ENCODE measurements at regions not wholly inside any gene's neighbourhood (a gene's known extent, or its start where the extent isn't known, plus 50 kb on each side); places are given as distances from the start of the nearest gene placed in this dataset.

DNA sequence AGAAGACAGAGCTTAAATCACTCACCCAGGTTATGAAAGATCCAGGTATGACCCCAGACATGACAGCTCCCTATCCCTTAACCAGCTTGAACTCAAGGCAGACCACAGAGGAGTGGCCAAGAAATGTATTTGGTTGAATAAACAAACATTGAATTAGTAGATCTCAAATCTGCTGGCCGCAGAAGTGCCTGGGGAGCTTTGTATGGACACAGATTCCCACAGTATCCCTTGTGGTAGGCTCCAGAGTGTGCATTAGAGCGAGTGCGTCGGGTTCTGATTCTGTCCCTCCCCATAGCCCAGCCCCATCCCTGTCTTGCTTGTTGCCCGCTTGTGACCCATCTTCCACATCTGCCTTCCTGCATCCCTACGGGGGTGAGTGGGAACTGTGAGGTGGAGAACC is 118.8 kb upstream of the FOXF1 start:
- TF ChIP-seq, protein P1, sequence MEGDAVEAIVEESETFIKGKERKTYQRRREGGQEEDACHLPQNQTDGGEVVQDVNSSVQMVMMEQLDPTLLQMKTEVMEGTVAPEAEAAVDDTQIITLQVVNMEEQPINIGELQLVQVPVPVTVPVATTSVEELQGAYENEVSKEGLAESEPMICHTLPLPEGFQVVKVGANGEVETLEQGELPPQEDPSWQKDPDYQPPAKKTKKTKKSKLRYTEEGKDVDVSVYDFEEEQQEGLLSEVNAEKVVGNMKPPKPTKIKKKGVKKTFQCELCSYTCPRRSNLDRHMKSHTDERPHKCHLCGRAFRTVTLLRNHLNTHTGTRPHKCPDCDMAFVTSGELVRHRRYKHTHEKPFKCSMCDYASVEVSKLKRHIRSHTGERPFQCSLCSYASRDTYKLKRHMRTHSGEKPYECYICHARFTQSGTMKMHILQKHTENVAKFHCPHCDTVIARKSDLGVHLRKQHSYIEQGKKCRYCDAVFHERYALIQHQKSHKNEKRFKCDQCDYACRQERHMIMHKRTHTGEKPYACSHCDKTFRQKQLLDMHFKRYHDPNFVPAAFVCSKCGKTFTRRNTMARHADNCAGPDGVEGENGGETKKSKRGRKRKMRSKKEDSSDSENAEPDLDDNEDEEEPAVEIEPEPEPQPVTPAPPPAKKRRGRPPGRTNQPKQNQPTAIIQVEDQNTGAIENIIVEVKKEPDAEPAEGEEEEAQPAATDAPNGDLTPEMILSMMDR (IDR thresholded peaks at IDR 0.05; ENCODE audit: insufficient read depth, missing control alignments), result no peak
- DNase-seq (ENCODE audit: insufficient read length, low spot score), result no peak
- FAIRE-seq, result no peak

DNA sequence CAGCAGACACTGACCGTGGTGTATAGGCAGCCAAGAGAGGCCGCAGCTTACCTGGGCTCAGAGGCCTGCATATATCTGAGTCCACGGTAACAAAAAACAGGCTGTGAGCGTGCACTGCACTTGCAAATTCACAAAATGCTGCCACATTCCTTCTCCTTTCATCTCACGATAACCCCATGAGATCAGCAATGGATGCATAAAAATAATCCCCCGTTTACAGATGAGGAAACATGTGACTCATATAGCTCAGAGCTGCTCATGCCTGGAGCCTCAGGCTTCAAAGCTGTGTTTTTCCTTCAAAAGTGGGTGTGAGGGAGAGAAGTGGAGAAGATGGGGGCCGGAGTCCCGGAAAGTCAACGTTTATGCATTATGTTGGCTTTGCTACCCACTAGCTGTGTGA is 118.3 kb upstream of the FOXF1 start:
- no peak for FAIRE-seq
- no peak for DNase-seq (ENCODE audit: insufficient read length, low spot score)
- TF ChIP-seq, protein P1 (IDR thresholded peaks at IDR 0.05; ENCODE audit: insufficient read depth, missing control alignments), result no peak

DNA sequence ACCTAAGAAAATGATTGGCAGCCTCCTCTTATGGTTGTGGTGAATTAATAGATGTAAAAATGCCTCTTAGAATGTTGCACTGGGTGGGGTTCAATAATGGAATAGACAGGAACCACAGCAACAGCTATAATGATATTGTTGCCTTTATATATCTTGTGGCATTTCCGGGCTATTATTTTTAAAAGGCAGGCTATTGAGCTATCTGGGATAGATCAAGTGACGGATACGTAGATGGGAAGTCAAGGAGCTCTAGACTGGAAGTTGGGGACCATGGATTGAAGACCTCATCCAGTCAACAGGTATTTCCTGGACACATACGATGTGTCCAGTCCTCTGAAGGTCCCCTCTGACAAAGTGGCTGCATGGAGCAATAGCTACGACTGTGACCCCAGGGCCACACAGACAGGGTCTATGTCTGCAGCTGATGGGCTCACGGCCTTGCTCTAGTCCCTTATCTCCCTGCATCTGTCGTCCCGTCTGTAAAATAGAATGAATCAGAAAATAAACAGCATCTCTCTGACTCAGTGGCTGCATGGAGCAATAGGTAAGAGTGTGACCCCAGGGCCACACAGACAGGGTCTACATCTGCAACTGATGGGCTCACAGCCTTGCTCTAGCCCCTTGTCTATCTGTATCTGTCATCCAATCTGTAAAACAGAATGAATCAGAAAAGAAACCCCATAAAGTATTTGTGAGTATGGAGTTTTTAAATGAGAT is 117.7 kb upstream of the FOXF1 start:
- TF ChIP-seq, protein P1 (IDR thresholded peaks at IDR 0.05; ENCODE audit: insufficient read depth, missing control alignments), result no peak
- FAIRE-seq, result no peak
- DNase-seq (ENCODE audit: insufficient read length, low spot score), result no peak

DNA sequence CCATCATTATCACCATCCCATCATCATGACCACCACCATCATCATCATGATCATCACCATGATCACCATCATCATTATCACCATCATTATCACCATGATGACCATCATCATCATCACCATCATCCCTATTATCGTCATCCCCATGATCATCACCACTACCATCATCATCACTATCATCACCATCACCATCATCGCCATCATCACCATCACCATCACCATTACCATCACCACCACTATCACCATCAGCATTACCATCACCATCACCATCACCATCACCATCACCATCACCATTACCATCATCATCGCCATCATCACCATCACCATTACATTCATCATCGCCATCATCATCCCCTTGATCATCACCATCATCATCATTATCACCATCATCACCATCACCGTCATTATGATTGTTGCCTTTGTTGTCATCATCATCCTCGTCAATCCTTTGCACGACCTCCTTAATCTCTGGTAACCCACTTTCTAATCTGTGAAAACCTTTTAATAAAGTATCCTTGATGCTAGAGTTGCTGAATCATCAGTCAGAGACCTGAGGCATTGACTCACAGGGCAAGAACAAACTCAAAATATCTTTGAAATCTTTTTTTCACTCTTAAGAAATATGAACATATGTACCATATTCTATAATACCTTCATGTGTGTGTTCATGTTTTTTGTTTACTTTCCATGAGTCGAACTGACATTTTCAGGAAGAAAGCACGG is 116.3 kb upstream of the FOXF1 start:
- DNase-seq (ENCODE audit: insufficient read length, low spot score) (no peak), FAIRE-seq (no peak)
- TF ChIP-seq, protein P1 (IDR thresholded peaks at IDR 0.05; ENCODE audit: insufficient read depth, missing control alignments), result no peak

DNA sequence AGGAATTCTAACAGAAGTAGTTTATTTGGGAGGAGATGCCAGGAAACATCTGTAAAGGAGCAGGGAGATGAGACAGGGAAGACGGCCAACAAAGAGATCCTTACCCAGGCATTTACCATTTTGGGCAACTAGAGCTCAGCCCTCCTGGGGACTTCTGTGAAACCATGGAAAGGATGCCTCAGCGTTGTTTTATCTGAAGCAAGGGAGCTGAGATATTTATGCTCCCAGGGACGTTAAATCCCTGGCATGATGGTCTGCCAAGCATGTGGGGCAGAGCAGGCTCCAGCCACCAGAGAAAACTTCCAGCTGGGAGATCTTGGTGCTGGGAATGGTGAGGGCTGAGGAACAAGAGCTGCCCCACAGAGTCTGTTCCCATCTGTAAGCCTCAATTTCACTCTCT is 114.8 kb upstream of the FOXF1 start:
- TF ChIP-seq, protein P1 (IDR thresholded peaks at IDR 0.05; ENCODE audit: insufficient read depth, missing control alignments), result no peak
- DNase-seq (ENCODE audit: insufficient read length, low spot score) (no peak), FAIRE-seq (no peak)

DNA sequence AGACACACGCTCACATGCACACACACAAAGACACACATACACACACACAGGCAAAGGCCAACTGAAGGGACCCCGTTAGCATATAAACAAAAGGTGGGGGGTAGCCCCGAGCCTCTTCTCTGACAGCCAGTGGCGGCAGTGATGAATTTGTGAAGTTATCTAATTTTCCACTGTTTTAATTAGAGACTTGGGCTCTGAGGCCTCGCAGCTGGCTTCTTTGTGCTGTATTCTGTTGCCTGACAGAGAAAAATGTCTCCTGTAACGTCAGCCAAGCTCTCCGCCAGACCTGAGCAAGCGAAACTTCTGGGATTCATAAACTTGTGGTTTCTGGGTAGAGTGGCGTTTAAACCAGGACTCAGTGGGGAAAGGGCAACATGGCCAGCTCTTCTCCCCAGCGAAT is 113.9 kb upstream of the FOXF1 start:
- FAIRE-seq (no peak), DNase-seq (ENCODE audit: insufficient read length, low spot score) (no peak)
- TF ChIP-seq, protein P1 (IDR thresholded peaks at IDR 0.05; ENCODE audit: insufficient read depth, missing control alignments), result no peak

DNA sequence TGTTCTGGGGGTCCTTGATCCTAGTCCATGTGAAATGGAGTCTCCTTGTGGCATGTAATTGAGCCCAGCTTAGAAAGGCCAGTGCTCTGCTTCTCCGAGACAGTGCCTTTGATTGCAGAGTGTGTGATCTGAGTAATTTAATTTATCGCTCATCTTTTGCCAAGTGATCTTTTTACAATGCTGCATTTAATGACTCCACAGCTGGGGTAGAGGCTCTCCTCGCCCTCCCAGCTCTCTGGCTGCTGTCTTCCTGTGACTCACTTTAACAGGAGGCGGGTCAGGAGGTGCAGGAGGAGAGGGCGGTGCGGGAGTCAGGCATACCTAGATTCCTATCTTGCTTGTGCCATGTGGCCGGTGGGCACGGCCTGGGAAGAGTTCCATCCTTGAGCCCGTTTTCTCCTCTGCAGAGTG is 113.4 kb upstream of the FOXF1 start:
- DNase-seq (ENCODE audit: insufficient read length, low spot score), result no peak
- no peak for FAIRE-seq

More for the DNA sequence above, 113.4 kb upstream of the FOXF1 start:
- TF ChIP-seq, protein P1 (IDR thresholded peaks at IDR 0.05; ENCODE audit: insufficient read depth, missing control alignments), result no peak
